A673 (cell line): ENCODE measurements at regions not wholly inside any gene's neighbourhood (a gene's known extent, or its start where the extent isn't known, plus 50 kb on each side); places are given as distances from the start of the nearest gene placed in this dataset.

ENCODE experiments used
- BruUV-seq: library from RNA; stranded (reverse); fragments of 400-500 nt; replicated peaks from 2 replicates; lab custom pipeline; 2021; lab: Mats Ljungman, UMichigan
- CTCF ChIA-PET: fragments of 300-600 bp; sonication (Branson Sonifier 250); formaldehyde crosslinking; loops from one replicate; lab custom pipeline; 2022; ENCODE audit warnings: antibody characterized with exemption; lab: Charles Lee
- POLR2A ChIA-PET: fragments of 300-600 bp; sonication (Branson Sonifier 250); formaldehyde crosslinking; loops from one replicate; lab custom pipeline; 2022; ENCODE audit warnings: antibody characterized with exemption; ENCODE audit not compliant: low non-redundant PET; lab: Charles Lee
- DNase-seq: peaks from one replicate; pipeline ENCODE4 v3.0.0-alpha.2; 2015; ENCODE audit warnings: low spot score
- H3K27ac ChIP-seq: fragments of 200-600 bp; sonication (generic); 2 replicates; pipeline ENCODE4 v1.5.1; 2016; ENCODE audit warnings: mixed run types, low read depth, mild to moderate bottlenecking, mixed read lengths, antibody characterized with exemption, low read length; ENCODE audit not compliant: poor library complexity, severe bottlenecking
- H3K27me3 ChIP-seq: fragments of 200-600 bp; sonication (generic); replicated peaks from 2 replicates; pipeline ENCODE4 v1.6.1; 2017; ENCODE audit warnings: mixed run types, low read depth, mild to moderate bottlenecking, mixed read lengths, antibody characterized with exemption, low read length; ENCODE audit not compliant: insufficient read depth, poor library complexity
- H3K36me3 ChIP-seq: fragments of 200-600 bp; sonication (generic); 2 replicates; pipeline ENCODE4 v1.6.1; 2016; ENCODE audit warnings: mixed run types, mild to moderate bottlenecking, mixed read lengths, antibody characterized with exemption, low read length; ENCODE audit not compliant: insufficient read depth, poor library complexity, severe bottlenecking
- H3K4me1 ChIP-seq: fragments of 200-600 bp; sonication (generic); 2 replicates; pipeline ENCODE4 v1.6.1; 2017; ENCODE audit warnings: mixed run types, mild to moderate bottlenecking, mixed read lengths, antibody characterized with exemption, low read length; ENCODE audit not compliant: insufficient read depth, poor library complexity, severe bottlenecking
- H3K4me3 ChIP-seq: fragments of 200-600 bp; sonication (generic); 2 replicates; pipeline ENCODE4 v1.5.1; 2016; ENCODE audit warnings: low read depth, mixed run types, mild to moderate bottlenecking, mixed read lengths, low read length; ENCODE audit not compliant: poor library complexity, severe bottlenecking
- H3K9me3 ChIP-seq: fragments of 200-600 bp; sonication (generic); 2 replicates; pipeline ENCODE4 v1.6.1; 2016; ENCODE audit warnings: mixed run types, low read depth, mild to moderate bottlenecking, mixed read lengths, antibody characterized with exemption, low read length; ENCODE audit not compliant: poor library complexity, severe bottlenecking
- EZH2 ChIP-seq: fragments of 200-600 bp; sonication (generic); IDR thresholded peaks from 2 replicates; pipeline ENCODE4 v1.6.1; 2017; ENCODE audit warnings: borderline replicate concordance, low read depth, mild to moderate bottlenecking, mixed read lengths, antibody characterized with exemption, low read length; ENCODE audit not compliant: poor library complexity, severe bottlenecking
- intact Hi-C: fragments of 100-400 bp; cut with micrococcal nuclease; formaldehyde crosslinking; loops from one replicate; pipeline ENCODE4 v1.10.0; 2022; ENCODE audit not compliant: unreplicated experiment
- TF ChIP-seq, protein P1 (sequence below): fragments of 300-800, 200-600 bp; sonication (generic); conservative IDR thresholded peaks from 2 replicates; pipeline ENCODE4 v1.5.1; 2017; ENCODE audit warnings: low read depth, mild to moderate bottlenecking, antibody characterized with exemption, low read length, moderate library complexity, mixed read lengths

GRCh38 chr9:7912037-7912535, 112.5 kb upstream of the DMAC1 start:
- Histone ChIP-seq H3K36me3 (no peaks in the 10 kb centered on the region), H3K27ac (no peak overlapping the region), H3K9me3 (no peaks in the 10 kb centered on the region), H3K4me1 (no peaks in the 10 kb centered on the region), H3K4me3 (no peak overlapping the region), H3K27me3 (no peaks in the 10 kb centered on the region)
- intact Hi-C loops, result no loop called here
- ChIA-PET POLR2A (no interaction called here), CTCF (no interaction called here)
- no TSS peak for BruUV-seq
- TF ChIP-seq, protein P1, sequence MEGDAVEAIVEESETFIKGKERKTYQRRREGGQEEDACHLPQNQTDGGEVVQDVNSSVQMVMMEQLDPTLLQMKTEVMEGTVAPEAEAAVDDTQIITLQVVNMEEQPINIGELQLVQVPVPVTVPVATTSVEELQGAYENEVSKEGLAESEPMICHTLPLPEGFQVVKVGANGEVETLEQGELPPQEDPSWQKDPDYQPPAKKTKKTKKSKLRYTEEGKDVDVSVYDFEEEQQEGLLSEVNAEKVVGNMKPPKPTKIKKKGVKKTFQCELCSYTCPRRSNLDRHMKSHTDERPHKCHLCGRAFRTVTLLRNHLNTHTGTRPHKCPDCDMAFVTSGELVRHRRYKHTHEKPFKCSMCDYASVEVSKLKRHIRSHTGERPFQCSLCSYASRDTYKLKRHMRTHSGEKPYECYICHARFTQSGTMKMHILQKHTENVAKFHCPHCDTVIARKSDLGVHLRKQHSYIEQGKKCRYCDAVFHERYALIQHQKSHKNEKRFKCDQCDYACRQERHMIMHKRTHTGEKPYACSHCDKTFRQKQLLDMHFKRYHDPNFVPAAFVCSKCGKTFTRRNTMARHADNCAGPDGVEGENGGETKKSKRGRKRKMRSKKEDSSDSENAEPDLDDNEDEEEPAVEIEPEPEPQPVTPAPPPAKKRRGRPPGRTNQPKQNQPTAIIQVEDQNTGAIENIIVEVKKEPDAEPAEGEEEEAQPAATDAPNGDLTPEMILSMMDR, result no peak
- no peak for TF ChIP-seq EZH2
- DNase-seq, result no peak

- ChIA-PET POLR2A (no interaction called here), CTCF (no interaction called here)
- Histone ChIP-seq H3K36me3 (no peaks in the 10 kb centered on the region), H3K4me3 (no peak overlapping the region), H3K27ac (no peak overlapping the region), H3K4me1 (no peaks in the 10 kb centered on the region), H3K27me3 (no peaks in the 10 kb centered on the region), H3K9me3 (no peaks in the 10 kb centered on the region)
- no TSS peak for BruUV-seq
- TF ChIP-seq EZH2, result no peak
- TF ChIP-seq, protein P1, result no peak
- intact Hi-C loops, result no loop called here
- DNase-seq, result no peak
Observed at GRCh38 chr9:7910426-7911020, 110.9 kb upstream of the DMAC1 start.

DNA sequence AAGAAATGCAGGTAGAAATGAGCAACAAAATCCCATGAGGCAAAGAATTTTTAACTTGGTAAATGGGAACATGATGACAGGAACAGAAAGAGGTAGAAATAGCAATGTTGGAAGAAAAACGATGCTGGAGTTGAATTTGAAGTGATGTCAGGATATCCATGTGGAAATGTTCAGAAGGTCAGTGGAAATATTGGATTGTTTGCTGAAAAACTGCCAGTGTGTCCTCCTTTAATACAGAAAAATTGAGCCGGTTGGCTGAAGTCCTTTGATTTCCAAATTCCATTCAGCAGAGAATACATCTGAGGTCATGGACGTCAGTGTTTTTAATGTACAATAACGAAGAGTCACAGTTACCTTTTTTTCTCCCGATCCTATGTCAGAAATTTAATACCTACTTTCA, 110.0 kb upstream of the DMAC1 start:
- no peak for DNase-seq
- no peaks in the 10 kb centered on the region for H3K36me3 ChIP-seq
- POLR2A ChIA-PET, result no interaction called here
- no peaks in the 10 kb centered on the region for H3K9me3 ChIP-seq
- no peaks in the 10 kb centered on the region for H3K4me1 ChIP-seq
- TF ChIP-seq, protein P1, result no peak
- TF ChIP-seq EZH2, result no peak
- no peak overlapping the region for H3K4me3 ChIP-seq
- intact Hi-C loops, result no loop called here
- H3K27me3 ChIP-seq, result no peaks in the 10 kb centered on the region
- no peak overlapping the region for H3K27ac ChIP-seq
- CTCF ChIA-PET, result no interaction called here
- no TSS peak for BruUV-seq
